Astrocyte (in vitro differentiated cells and primary cell): ENCODE measurements at regions not wholly inside any gene's neighbourhood (a gene's known extent, or its start where the extent isn't known, plus 50 kb on each side); places are given as distances from the start of the nearest gene placed in this dataset.

Experiments
- DNase-seq: peaks from one replicate; pipeline ENCODE4 v3.0.0-alpha.2; 2010; ENCODE audit warnings: low read depth
- FAIRE-seq: peaks from 2 replicates; lab custom pipeline; 2011; peaks lifted over from hg19 to GRCh38; lab: Jason Lieb, UNC
- H2AFZ ChIP-seq: 2 replicates; pipeline ENCODE4 v1.6.0; 2012; ENCODE audit warnings: low read depth, low read length, inconsistent platforms
- H3K27ac ChIP-seq: 2 replicates; pipeline ENCODE4 v1.5.1; 2011; ENCODE audit warnings: low read depth, low read length, inconsistent platforms
- H3K27me3 ChIP-seq: 2 replicates; pipeline ENCODE4 v1.6.0; 2011; ENCODE audit warnings: low read length, inconsistent platforms; ENCODE audit not compliant: insufficient read depth
- H3K36me3 ChIP-seq: 2 replicates; pipeline ENCODE4 v1.5.1; 2011; ENCODE audit warnings: low read length, inconsistent platforms; ENCODE audit not compliant: insufficient read depth
- H3K4me1 ChIP-seq: 2 replicates; pipeline ENCODE4 v1.5.1; 2011; ENCODE audit warnings: low read length, inconsistent platforms; ENCODE audit not compliant: insufficient read depth
- H3K4me2 ChIP-seq: 2 replicates; pipeline ENCODE4 v1.6.0; 2012; ENCODE audit warnings: low read length, inconsistent platforms
- H3K4me3 ChIP-seq: 2 replicates; pipeline ENCODE4 v1.5.1; 2011; ENCODE audit warnings: low read depth, mild to moderate bottlenecking, low read length, inconsistent platforms; ENCODE audit not compliant: insufficient read depth
- H3K79me2 ChIP-seq: 2 replicates; pipeline ENCODE4 v1.6.0; 2012; ENCODE audit warnings: mild to moderate bottlenecking, low read length, inconsistent platforms; ENCODE audit not compliant: insufficient read depth
- H3K9ac ChIP-seq: 2 replicates; pipeline ENCODE4 v1.6.0; 2012; ENCODE audit warnings: mild to moderate bottlenecking, low read length, inconsistent platforms
- H3K9me3 ChIP-seq: 2 replicates; pipeline ENCODE4 v1.5.1; 2012; ENCODE audit warnings: low read depth, mild to moderate bottlenecking, low read length, inconsistent platforms; ENCODE audit not compliant: insufficient read depth
- H4K20me1 ChIP-seq: 2 replicates; pipeline ENCODE4 v1.6.0; 2012; ENCODE audit warnings: low read length, inconsistent platforms; ENCODE audit not compliant: insufficient read depth
- H3K27ac Mint-ChIP-seq: one replicate; pipeline ENCODE4 v1.8.0; 2021; ENCODE audit warnings: mild to moderate bottlenecking, mixed read lengths; ENCODE audit not compliant: unreplicated experiment
- H3K27me3 Mint-ChIP-seq: one replicate; pipeline ENCODE4 v1.8.0; 2021; ENCODE audit warnings: low read depth, mixed read lengths; ENCODE audit not compliant: unreplicated experiment
- H3K36me3 Mint-ChIP-seq: one replicate; pipeline ENCODE4 v1.8.0; 2021; ENCODE audit warnings: low read depth, mixed read lengths; ENCODE audit not compliant: unreplicated experiment
- H3K4me1 Mint-ChIP-seq: one replicate; pipeline ENCODE4 v1.8.0; 2021; ENCODE audit warnings: low read depth, mixed read lengths; ENCODE audit not compliant: unreplicated experiment
- H3K4me3 Mint-ChIP-seq: one replicate; pipeline ENCODE4 v1.8.0; 2021; ENCODE audit warnings: mild to moderate bottlenecking, moderate library complexity, mixed read lengths; ENCODE audit not compliant: unreplicated experiment
- H3K9me3 Mint-ChIP-seq: one replicate; pipeline ENCODE4 v1.8.0; 2021; ENCODE audit warnings: mild to moderate bottlenecking, mixed read lengths; ENCODE audit not compliant: unreplicated experiment
- CTCF ChIP-seq: IDR thresholded peaks from 2 replicates; pipeline ENCODE4 v1.5.1; 2011; ENCODE audit warnings: low read depth, mild to moderate bottlenecking, inconsistent platforms, low read length, moderate library complexity; ENCODE audit not compliant: insufficient read depth
- EZH2 ChIP-seq: IDR thresholded peaks from 2 replicates; pipeline ENCODE4 v1.6.1; 2012; ENCODE audit warnings: mild to moderate bottlenecking, low read length, inconsistent platforms; ENCODE audit not compliant: insufficient read depth

- no peak overlapping the region for H3K4me2 ChIP-seq
- Mint-ChIP-seq H3K4me1 (no peaks in the 10 kb centered on the region), H3K36me3 (no peaks in the 10 kb centered on the region), H3K27me3 (peaks cover 4% of the 10 kb centered on the region), H3K27ac (no peak overlapping the region), H3K4me3 (no peak overlapping the region), H3K9me3 (no peaks in the 10 kb centered on the region)
- H3K79me2 ChIP-seq = no peaks in the 10 kb centered on the region
- H3K27me3 ChIP-seq = no peaks in the 10 kb centered on the region
- DNase-seq (no peak), FAIRE-seq (no peak)
- TF ChIP-seq CTCF = no peak
- TF ChIP-seq EZH2 = no peak
- H3K4me3 ChIP-seq = no peak overlapping the region
- H3K9me3 ChIP-seq = no peaks in the 10 kb centered on the region
- no peak overlapping the region for H3K27ac ChIP-seq
- H4K20me1 ChIP-seq = no peaks in the 10 kb centered on the region
- H3K9ac ChIP-seq = no peak overlapping the region
- no peaks in the 10 kb centered on the region for H3K4me1 ChIP-seq
- H3K36me3 ChIP-seq = no peaks in the 10 kb centered on the region
- no peak overlapping the region for H2AFZ ChIP-seq
These were observed 773.9 kb upstream of the FANCL start for GRCh38 chr2:59015027-59015426.

DNA sequence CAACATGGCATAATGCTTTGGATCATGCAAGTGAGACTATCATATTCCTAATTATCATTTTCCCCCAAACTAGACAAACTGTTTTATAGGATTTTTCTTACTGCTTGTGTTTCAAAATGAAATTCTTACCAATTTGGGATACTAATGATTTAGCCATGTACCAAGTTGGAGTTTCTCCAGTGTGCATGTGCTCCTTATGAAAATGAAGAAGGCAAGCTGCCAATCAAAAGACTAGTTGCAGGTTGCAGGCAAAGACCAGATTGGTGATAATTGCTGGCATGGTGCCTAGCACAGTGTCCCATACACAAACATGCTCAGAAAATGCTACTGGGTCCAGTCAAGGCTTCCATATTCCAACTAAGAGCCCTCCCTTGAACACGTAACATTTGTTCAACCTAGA, 771.8 kb upstream of the FANCL start:
- DNase-seq (no peak), FAIRE-seq (no peak)
- H3K9me3 ChIP-seq = no peaks in the 10 kb centered on the region
- no peaks in the 10 kb centered on the region for H3K4me1 ChIP-seq
- Mint-ChIP-seq H3K9me3 (no peaks in the 10 kb centered on the region), H3K27me3 (peaks cover 4% of the 10 kb centered on the region), H3K4me1 (no peaks in the 10 kb centered on the region), H3K4me3 (no peak overlapping the region), H3K36me3 (no peaks in the 10 kb centered on the region), H3K27ac (no peak overlapping the region)
- no peak for TF ChIP-seq CTCF
- TF ChIP-seq EZH2 = no peak
- H3K36me3 ChIP-seq = no peaks in the 10 kb centered on the region
- H3K27me3 ChIP-seq = no peaks in the 10 kb centered on the region
- no peak overlapping the region for H3K27ac ChIP-seq
- H3K9ac ChIP-seq = no peak overlapping the region
- no peaks in the 10 kb centered on the region for H3K79me2 ChIP-seq
- no peak overlapping the region for H2AFZ ChIP-seq
- H4K20me1 ChIP-seq = no peaks in the 10 kb centered on the region
- H3K4me3 ChIP-seq = no peak overlapping the region
- H3K4me2 ChIP-seq = no peak overlapping the region

GRCh38 chr2:59012234-59012633, 771.1 kb upstream of the FANCL start:
- DNase-seq (no peak), FAIRE-seq (no peak)
- H3K36me3 Mint-ChIP-seq = no peaks in the 10 kb centered on the region
- Histone ChIP-seq H3K36me3 (no peaks in the 10 kb centered on the region), H3K4me3 (no peak overlapping the region), H3K79me2 (no peaks in the 10 kb centered on the region), H2AFZ (no peak overlapping the region), H3K4me1 (no peaks in the 10 kb centered on the region), H3K9me3 (no peaks in the 10 kb centered on the region), H3K27ac (no peak overlapping the region), H3K27me3 (no peaks in the 10 kb centered on the region), H4K20me1 (no peaks in the 10 kb centered on the region), H3K9ac (no peak overlapping the region), H3K4me2 (no peak overlapping the region)
- no peak overlapping the region for H3K4me3 Mint-ChIP-seq
- peaks cover 4% of the 10 kb centered on the region for H3K27me3 Mint-ChIP-seq
- H3K9me3 Mint-ChIP-seq = no peaks in the 10 kb centered on the region
- no peak overlapping the region for H3K27ac Mint-ChIP-seq
- no peaks in the 10 kb centered on the region for H3K4me1 Mint-ChIP-seq
- TF ChIP-seq CTCF (no peak), EZH2 (no peak)
